ENCODE measurements at regions not wholly inside any gene's neighbourhood (a gene's known extent, or its start where the extent isn't known, plus 50 kb on each side); places are given as distances from the start of the nearest gene placed in this dataset.
"Not testable (repeated sequence)": the region's sequence is repeated elsewhere in the genome, so short reads cannot be mapped to it uniquely, and the experiment has no call there.

- TF ChIP-seq CTCF (IDR thresholded peaks at IDR 0.05; ENCODE audit: low read depth, low read length): no peak
- no peak overlapping the region for H3K4me3 ChIP-seq (ENCODE audit: low read depth, low read length)
These were observed 277.9 kb upstream of the NR2F2 start for GRCh38 chr15:96052572-96053030.

DNA sequence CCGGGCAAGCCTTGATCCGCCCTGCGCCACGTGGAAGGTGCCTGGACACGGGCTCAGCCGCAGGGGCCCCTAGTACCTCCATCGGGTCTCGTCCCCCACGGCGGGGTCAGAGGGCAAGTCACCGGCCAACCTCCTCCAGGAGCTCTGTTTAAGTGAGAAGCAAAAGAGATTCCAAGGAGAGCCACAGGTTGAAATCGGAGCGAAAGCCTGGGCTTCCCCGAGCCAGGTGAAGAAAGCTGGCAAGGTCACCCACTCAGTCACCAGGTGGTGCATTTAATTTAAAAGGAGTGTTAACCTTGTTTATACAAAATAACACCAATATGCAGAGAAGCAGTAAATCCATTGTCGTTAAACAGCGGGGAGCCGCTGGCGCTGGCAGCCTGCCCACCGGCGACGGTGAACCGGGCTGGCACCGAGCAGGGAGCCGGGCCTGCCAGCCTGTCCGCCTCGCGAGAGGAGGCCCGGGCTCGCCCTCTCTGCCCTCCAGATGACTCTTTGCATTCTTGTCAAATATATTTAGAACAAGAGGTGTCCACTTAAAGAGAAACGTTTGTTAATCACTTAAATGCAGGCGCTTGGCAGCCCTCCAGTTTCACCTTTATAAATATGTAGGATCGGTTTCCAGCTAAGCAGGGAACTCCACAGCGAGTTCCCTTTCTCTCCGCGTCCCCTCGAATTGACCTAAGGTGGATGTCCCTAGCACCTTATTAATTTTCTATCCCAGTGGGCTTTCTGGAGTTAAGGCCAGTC is 277.3 kb upstream of the NR2F2 start:
- H3K4me3 ChIP-seq (ENCODE audit: low read depth, low read length): no peak overlapping the region
- no peak for TF ChIP-seq CTCF (IDR thresholded peaks at IDR 0.05; ENCODE audit: low read depth, low read length)

DNA sequence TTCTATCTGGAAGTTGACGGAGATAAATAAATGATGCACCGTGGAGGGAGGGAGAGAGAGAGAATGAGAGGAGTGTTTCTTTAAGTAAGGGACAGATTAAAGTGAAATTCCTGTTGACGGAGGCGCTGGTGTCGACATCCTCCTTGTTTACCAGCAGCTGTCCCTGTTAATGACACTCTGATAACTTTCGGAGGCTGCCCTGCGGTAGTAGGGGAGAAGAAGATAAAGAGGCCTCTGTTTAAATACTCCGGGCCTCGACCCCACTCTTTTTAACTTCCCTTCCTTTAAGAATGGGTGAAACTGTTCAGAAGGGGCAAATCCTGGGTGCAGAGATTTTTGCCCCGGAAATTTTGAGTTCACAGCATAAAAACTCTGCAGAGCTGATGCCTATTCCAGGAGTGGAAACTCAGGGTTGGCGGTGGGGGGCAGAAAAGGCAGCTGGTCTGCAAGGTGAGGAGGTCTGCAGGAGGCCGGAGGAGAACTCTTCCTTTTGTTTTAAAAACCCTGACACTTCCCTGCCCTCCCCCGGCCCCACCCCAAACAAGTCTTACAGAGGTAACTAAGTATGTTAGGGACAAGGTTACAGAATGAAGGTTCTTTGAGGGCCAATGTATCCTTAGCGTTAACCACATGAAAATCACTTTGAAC is 276.6 kb upstream of the NR2F2 start:
- TF ChIP-seq CTCF (IDR thresholded peaks at IDR 0.05; ENCODE audit: low read depth, low read length): no peak
- H3K4me3 ChIP-seq (ENCODE audit: low read depth, low read length): no peak overlapping the region

DNA sequence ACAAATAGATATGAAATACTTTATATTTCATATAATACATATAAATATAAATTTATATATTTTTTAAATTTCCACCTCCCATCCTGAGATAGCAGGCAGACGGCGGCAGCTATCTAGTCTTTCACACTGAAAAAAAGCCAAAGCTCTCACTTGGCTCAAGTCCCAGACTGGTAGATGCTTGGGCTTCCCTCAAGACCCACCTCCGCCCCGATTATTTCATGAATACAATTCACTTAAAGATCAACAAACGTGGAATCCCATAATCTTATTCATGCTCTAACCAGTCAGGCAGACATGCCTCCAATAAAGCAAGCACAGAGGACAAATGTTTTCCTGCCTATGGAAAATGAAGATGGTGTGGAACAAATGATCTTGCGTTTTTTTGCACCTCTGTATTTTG is 275.9 kb upstream of the NR2F2 start:
- no peak overlapping the region for H3K4me3 ChIP-seq (ENCODE audit: low read depth, low read length)
- TF ChIP-seq CTCF (IDR thresholded peaks at IDR 0.05; ENCODE audit: low read depth, low read length): no peak

- H3K4me3 ChIP-seq (ENCODE audit: low read depth, low read length): no peak overlapping the region
- no peak for TF ChIP-seq CTCF (IDR thresholded peaks at IDR 0.05; ENCODE audit: low read depth, low read length)
These were observed 272.2 kb upstream of the NR2F2 start for GRCh38 chr15:96058103-96058851.

DNA sequence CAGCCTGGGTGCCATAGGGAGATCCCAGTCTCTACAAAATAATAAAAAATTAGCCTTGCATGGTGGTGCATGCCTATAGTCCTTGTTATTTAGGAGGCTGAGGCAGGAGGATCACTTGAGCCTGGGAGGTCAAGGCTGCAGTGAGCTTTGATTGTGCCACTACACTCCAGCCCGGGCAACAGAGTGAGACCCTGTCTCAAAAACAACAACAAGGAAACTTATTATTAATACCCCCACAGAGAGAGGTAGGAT is 271.7 kb upstream of the NR2F2 start:
- not testable (repeated sequence) for H3K4me3 ChIP-seq (ENCODE audit: low read depth, low read length)

DNA sequence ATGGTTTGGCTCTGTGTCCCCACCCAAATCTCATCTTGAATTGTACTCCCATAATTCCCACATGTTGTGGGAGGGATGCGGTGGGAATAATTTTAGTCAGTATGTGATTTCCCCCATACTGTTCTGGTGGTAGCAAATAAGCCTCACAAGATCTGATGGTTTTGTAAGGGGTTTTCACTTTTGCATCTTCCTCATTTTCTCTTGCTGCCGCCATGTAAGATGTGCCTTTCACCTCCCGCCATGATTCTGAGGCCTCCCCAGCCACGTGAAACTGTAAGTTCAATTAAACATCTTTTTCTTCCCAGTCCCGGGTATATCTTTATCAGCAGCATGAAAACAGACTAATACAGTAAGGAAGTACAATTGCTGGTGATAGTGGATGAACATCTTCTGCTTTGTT is 269.9 kb upstream of the NR2F2 start:
- H3K4me3 ChIP-seq (ENCODE audit: low read depth, low read length): not testable (repeated sequence)

DNA sequence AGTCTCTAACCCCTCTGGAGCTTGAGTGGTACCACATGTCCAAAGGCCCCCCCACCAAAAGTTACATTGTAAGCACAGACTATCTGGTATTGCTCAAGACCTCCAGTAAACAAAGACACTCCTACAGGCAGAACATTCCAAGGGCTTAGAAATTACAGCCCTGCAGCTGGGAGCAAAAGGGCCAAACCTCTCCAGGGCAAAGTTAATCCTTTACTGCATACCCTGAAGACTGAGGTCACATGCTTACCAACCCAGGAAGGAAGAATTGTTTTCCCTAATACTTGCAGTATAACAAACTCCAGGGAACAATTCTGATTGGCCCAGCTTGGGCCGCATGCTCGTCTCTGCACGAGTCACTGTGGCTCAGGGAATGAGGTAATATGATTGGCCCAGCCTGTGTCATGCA is 266.1 kb upstream of the NR2F2 start:
- no peak overlapping the region for H3K4me3 ChIP-seq (ENCODE audit: low read depth, low read length)
- TF ChIP-seq CTCF (IDR thresholded peaks at IDR 0.05; ENCODE audit: low read depth, low read length): no peak
